ENCODE measurements at regions not wholly inside any gene's neighbourhood (a gene's known extent, or its start where the extent isn't known, plus 50 kb on each side); places are given as distances from the start of the nearest gene placed in this dataset.

DNA sequence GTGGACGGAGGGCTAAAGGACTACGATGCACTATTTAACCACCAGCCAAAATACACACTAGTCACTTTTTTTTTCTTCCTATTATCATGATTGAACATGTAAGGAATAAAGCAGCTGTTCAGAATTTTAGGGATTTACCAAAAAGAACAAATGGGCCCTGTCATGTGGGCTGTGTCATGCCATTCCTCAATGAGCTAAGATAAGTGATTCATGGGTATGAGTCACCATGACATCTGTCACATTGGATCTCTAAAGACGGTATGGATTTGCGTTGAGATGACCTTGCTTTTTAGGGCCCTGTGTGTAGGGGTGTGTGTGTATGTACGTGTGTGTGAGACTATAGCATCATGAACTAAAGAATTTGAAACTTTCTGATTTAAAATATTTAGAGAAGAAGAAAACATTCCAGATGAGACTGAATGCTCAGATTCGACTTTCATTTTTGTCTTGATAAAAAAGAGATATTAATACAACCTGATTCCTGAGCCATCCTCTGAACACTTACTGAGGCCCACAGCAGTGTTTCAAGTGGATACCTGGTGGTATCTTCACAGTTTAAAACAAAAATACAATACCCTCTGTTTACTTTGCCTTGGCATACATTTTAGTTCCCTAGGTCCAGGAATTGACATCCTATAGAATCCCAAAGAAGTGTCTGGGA, 246.1 kb upstream of the DUSP10 start (continued):
- no peak for TF ChIP-seq POLR2AphosphoS5 (IDR thresholded peaks at IDR 0.05; ENCODE audit: low read depth, low read length)
- TF ChIP-seq MAX (IDR thresholded peaks at IDR 0.05): no peak

DNA sequence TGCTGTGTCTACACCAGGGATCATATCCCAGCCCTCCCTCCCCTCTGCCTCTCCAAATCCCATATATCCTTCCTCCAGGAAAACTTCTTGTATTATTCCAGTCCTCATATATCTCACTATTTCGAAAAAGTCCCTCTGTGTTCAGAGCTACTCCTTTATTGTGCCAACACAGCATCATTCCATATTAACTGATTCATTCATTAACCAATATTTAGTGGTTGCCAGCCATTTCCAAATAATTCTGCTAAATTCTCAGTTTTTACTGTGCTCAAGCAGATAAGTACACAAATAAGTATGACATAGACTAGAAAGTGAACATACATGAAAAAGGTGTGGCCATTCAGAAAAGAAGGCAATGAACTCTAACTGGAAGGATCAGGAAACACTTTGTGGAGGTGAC, 241.6 kb upstream of the DUSP10 start:
- Histone ChIP-seq H3K4me3 (replicated peaks in 1 of 2; ENCODE audit: low read depth in 1 of 2, low read length in 2 of 2) (no peak overlapping the region), H4K20me1 (ENCODE audit: insufficient read depth) (no peaks in the 10 kb centered on the region), H2AFZ (ENCODE audit: low read depth, low read length, poor library complexity, severe bottlenecking) (no peak overlapping the region), H3K36me3 (ENCODE audit: control insufficient read depth in 1 of 2, insufficient read depth in 2 of 2, low read length in 2 of 2) (no peaks in the 10 kb centered on the region), H3K79me2 (ENCODE audit: insufficient read depth, low read length) (no peaks in the 10 kb centered on the region), H3K9me3 (ENCODE audit: control insufficient read depth in 1 of 2, insufficient read depth in 1 of 2, low read depth in 1 of 2, low read length in 2 of 2) (no peaks in the 10 kb centered on the region), H3K9ac (ENCODE audit: low read length) (no peak overlapping the region), H3K27ac (ENCODE audit: low read depth, low read length) (no peak overlapping the region), H3K4me2 (ENCODE audit: low read length) (no peak overlapping the region), H3K4me1 (ENCODE audit: control insufficient read depth in 1 of 2, insufficient read depth in 2 of 2, low read length in 2 of 2) (peaks cover 0 to 10% of the 10 kb centered on the region in 2 experiments; a peak in 2 of 4 replicates), H3K27me3 (ENCODE audit: insufficient read depth, low read length) (no peaks in the 10 kb centered on the region), H3K9me2 (ENCODE audit: insufficient read depth) (no peaks in the 10 kb centered on the region; the same call in 1 of the 2 replicates)
- BruUV-seq (replicated peaks): no TSS peak
- RAD21 ChIA-PET (ENCODE audit: low non-redundant PET in 1 of 2, low total read pairs in 2 of 2, uncharacterized antibody in 2 of 2, unreplicated experiment in 2 of 2): interaction anchor here in 1 of 2 experiments (0.7 kb wide), 1 partner anchor 444 kb away, joined by 3 read pairs; no protein-coding TSS in a partner anchor
- no peak for DNase-seq (ENCODE audit: low read depth, low spot score)
- CTCF ChIA-PET: interaction anchor here (0.5 kb wide), 1 partner anchor 12 kb away, joined by 3 read pairs; no protein-coding TSS in a partner anchor
- no peak for ATAC-seq
- TF ChIP-seq POLR2AphosphoS5 (IDR thresholded peaks at IDR 0.05; ENCODE audit: low read depth, low read length) (no peak), JUND (IDR thresholded peaks at IDR 0.05) (no peak), SRF (IDR thresholded peaks at IDR 0.05; ENCODE audit: low read depth) (no peak), RAD21 (IDR thresholded peaks at IDR 0.05; ENCODE audit: low read depth) (no peak), YY1 (IDR thresholded peaks at IDR 0.05; ENCODE audit: extremely low read depth, insufficient replicate concordance, low read depth, low read length) (no peak), CBX3 (IDR thresholded peaks at IDR 0.05; ENCODE audit: low read depth) (no peak), REST (IDR thresholded peaks at IDR 0.05; ENCODE audit: low read depth) (no peak), CEBPB (IDR thresholded peaks at IDR 0.05; ENCODE audit: low read depth) (no peak), POLR2A (IDR thresholded peaks at IDR 0.05; ENCODE audit: borderline replicate concordance, extremely low read depth, insufficient read depth, insufficient read length) (no peak), EGR1 (IDR thresholded peaks at IDR 0.05; ENCODE audit: low read depth) (no peak), ZBTB33 (IDR thresholded peaks at IDR 0.05; ENCODE audit: extremely low read depth, insufficient replicate concordance, low read length) (no peak), EZH2 (IDR thresholded peaks at IDR 0.05) (no peak)
- intact Hi-C loops (cut with micrococcal nuclease): loop anchor here (10.0 kb wide), 1 partner anchor 471 kb away; no protein-coding TSS in a partner anchor
- POLR2A ChIA-PET: no interaction called here

Measured in HCT116 (cell line).